ENCODE measurements at regions not wholly inside any gene's neighbourhood (a gene's known extent, or its start where the extent isn't known, plus 50 kb on each side); places are given as distances from the start of the nearest gene placed in this dataset.

GRCh38 chr19:30293051-30293785 is 79.0 kb upstream of the ZNF536 start:
- H3K79me2 ChIP-seq (ENCODE audit: insufficient read depth, low read length), result no peaks in the 10 kb centered on the region
- no peak overlapping the region for H2AFZ ChIP-seq (ENCODE audit: low read depth, low read length)
- FAIRE-seq (no peak), DNase-seq (ENCODE audit: low read depth) (no peak)
- Mint-ChIP-seq H3K27ac (ENCODE audit: unreplicated experiment) (no peak overlapping the region), H3K4me1 (ENCODE audit: low read depth, unreplicated experiment) (no peaks in the 10 kb centered on the region), H3K4me3 (ENCODE audit: unreplicated experiment) (no peak overlapping the region), H3K9me3 (ENCODE audit: unreplicated experiment) (no peaks in the 10 kb centered on the region), H3K36me3 (ENCODE audit: low read depth, unreplicated experiment) (no peaks in the 10 kb centered on the region), H3K27me3 (ENCODE audit: low read depth, unreplicated experiment) (peaks cover 28% of the 10 kb centered on the region)
- TF ChIP-seq CTCF (IDR thresholded peaks at IDR 0.05; ENCODE audit: insufficient read depth, low read depth, low read length) (no peak), EZH2 (IDR thresholded peaks at IDR 0.05; ENCODE audit: insufficient read depth, low read length) (no peak)
- H3K36me3 ChIP-seq (ENCODE audit: insufficient read depth, low read length), result no peaks in the 10 kb centered on the region
- no peaks in the 10 kb centered on the region for H4K20me1 ChIP-seq (ENCODE audit: insufficient read depth, low read length)
- H3K4me1 ChIP-seq (ENCODE audit: insufficient read depth, low read length), result no peaks in the 10 kb centered on the region
- H3K27ac ChIP-seq (ENCODE audit: low read depth, low read length), result no peak overlapping the region
- H3K4me3 ChIP-seq (ENCODE audit: insufficient read depth, low read depth, low read length), result no peak overlapping the region
- peaks cover 3% of the 10 kb centered on the region for H3K9me3 ChIP-seq (ENCODE audit: insufficient read depth, low read depth, low read length)
- H3K27me3 ChIP-seq (ENCODE audit: insufficient read depth, low read length), result no peaks in the 10 kb centered on the region
- no peak overlapping the region for H3K4me2 ChIP-seq (ENCODE audit: low read length)
- no peak overlapping the region for H3K9ac ChIP-seq (ENCODE audit: low read length)

GRCh38 chr19:30297969-30298368 is 74.2 kb upstream of the ZNF536 start:
- Histone ChIP-seq H2AFZ (ENCODE audit: low read depth, low read length) (no peak overlapping the region), H3K9ac (ENCODE audit: low read length) (no peak overlapping the region), H3K4me3 (ENCODE audit: insufficient read depth, low read depth, low read length) (no peak overlapping the region), H4K20me1 (ENCODE audit: insufficient read depth, low read length) (no peaks in the 10 kb centered on the region), H3K4me1 (ENCODE audit: insufficient read depth, low read length) (no peaks in the 10 kb centered on the region), H3K36me3 (ENCODE audit: insufficient read depth, low read length) (no peaks in the 10 kb centered on the region), H3K27ac (ENCODE audit: low read depth, low read length) (no peak overlapping the region), H3K27me3 (ENCODE audit: insufficient read depth, low read length) (no peaks in the 10 kb centered on the region), H3K79me2 (ENCODE audit: insufficient read depth, low read length) (no peaks in the 10 kb centered on the region), H3K4me2 (ENCODE audit: low read length) (no peak overlapping the region), H3K9me3 (ENCODE audit: insufficient read depth, low read depth, low read length) (peaks cover 3% of the 10 kb centered on the region)
- H3K27ac Mint-ChIP-seq (ENCODE audit: unreplicated experiment), result no peak overlapping the region
- no peaks in the 10 kb centered on the region for H3K36me3 Mint-ChIP-seq (ENCODE audit: low read depth, unreplicated experiment)
- H3K4me1 Mint-ChIP-seq (ENCODE audit: low read depth, unreplicated experiment), result no peaks in the 10 kb centered on the region
- H3K4me3 Mint-ChIP-seq (ENCODE audit: unreplicated experiment), result no peak overlapping the region
- TF ChIP-seq CTCF (IDR thresholded peaks at IDR 0.05; ENCODE audit: insufficient read depth, low read depth, low read length) (no peak), EZH2 (IDR thresholded peaks at IDR 0.05; ENCODE audit: insufficient read depth, low read length) (no peak)
- no peaks in the 10 kb centered on the region for H3K9me3 Mint-ChIP-seq (ENCODE audit: unreplicated experiment)
- DNase-seq (ENCODE audit: low read depth) (no peak), FAIRE-seq (no peak)
- H3K27me3 Mint-ChIP-seq (ENCODE audit: low read depth, unreplicated experiment), result peaks cover 50% of the 10 kb centered on the region

GRCh38 chr19:30303131-30303654 is 69.0 kb upstream of the ZNF536 start:
- peaks cover 47% of the 10 kb centered on the region for H3K27me3 Mint-ChIP-seq (ENCODE audit: low read depth, unreplicated experiment)
- Histone ChIP-seq H3K27me3 (ENCODE audit: insufficient read depth, low read length) (no peaks in the 10 kb centered on the region), H2AFZ (ENCODE audit: low read depth, low read length) (no peak overlapping the region), H3K4me3 (ENCODE audit: insufficient read depth, low read depth, low read length) (no peak overlapping the region), H3K36me3 (ENCODE audit: insufficient read depth, low read length) (no peaks in the 10 kb centered on the region), H3K9ac (ENCODE audit: low read length) (no peak overlapping the region), H3K27ac (ENCODE audit: low read depth, low read length) (no peak overlapping the region), H3K4me2 (ENCODE audit: low read length) (no peak overlapping the region), H3K4me1 (ENCODE audit: insufficient read depth, low read length) (no peaks in the 10 kb centered on the region), H3K79me2 (ENCODE audit: insufficient read depth, low read length) (no peaks in the 10 kb centered on the region), H3K9me3 (ENCODE audit: insufficient read depth, low read depth, low read length) (no peaks in the 10 kb centered on the region), H4K20me1 (ENCODE audit: insufficient read depth, low read length) (no peaks in the 10 kb centered on the region)
- TF ChIP-seq CTCF (IDR thresholded peaks at IDR 0.05; ENCODE audit: insufficient read depth, low read depth, low read length), result no peak
- no peak overlapping the region for H3K4me3 Mint-ChIP-seq (ENCODE audit: unreplicated experiment)
- no peaks in the 10 kb centered on the region for H3K4me1 Mint-ChIP-seq (ENCODE audit: low read depth, unreplicated experiment)
- FAIRE-seq, result no peak
- H3K27ac Mint-ChIP-seq (ENCODE audit: unreplicated experiment), result no peak overlapping the region
- DNase-seq (ENCODE audit: low read depth), result no peak
- no peaks in the 10 kb centered on the region for H3K36me3 Mint-ChIP-seq (ENCODE audit: low read depth, unreplicated experiment)
- no peaks in the 10 kb centered on the region for H3K9me3 Mint-ChIP-seq (ENCODE audit: unreplicated experiment)
